ENCODE measurements at regions not wholly inside any gene's neighbourhood (a gene's known extent, or its start where the extent isn't known, plus 50 kb on each side); places are given as distances from the start of the nearest gene placed in this dataset.

- Histone ChIP-seq H3K4me1 (ENCODE audit: control insufficient read depth, insufficient read depth, low read length) (no peaks in the 10 kb centered on the region), H3K9me3 (ENCODE audit: control insufficient read depth, insufficient read depth, low read length) (no peaks in the 10 kb centered on the region), H3K36me3 (ENCODE audit: control insufficient read depth, insufficient read depth, low read length) (no peaks in the 10 kb centered on the region), H3K27ac (ENCODE audit: low read length) (no peak overlapping the region), H3K27me3 (ENCODE audit: control insufficient read depth, insufficient read depth, low read length) (no peaks in the 10 kb centered on the region), H3K4me3 (ENCODE audit: low read length) (no peak overlapping the region)
- no CpG with 5 or more reads among the region's 3 CpGs for WGBS (ENCODE audit: insufficient coverage, insufficient read length)
- no peak for DNase-seq (ENCODE audit: low read depth, low spot score)
Observed at GRCh38 chr1:90175490-90176167, 180.7 kb downstream of the ZNF326 start.

- Histone ChIP-seq H3K27ac (ENCODE audit: low read length) (no peak overlapping the region), H3K4me3 (ENCODE audit: low read length) (no peak overlapping the region), H3K27me3 (ENCODE audit: control insufficient read depth, insufficient read depth, low read length) (no peaks in the 10 kb centered on the region), H3K36me3 (ENCODE audit: control insufficient read depth, insufficient read depth, low read length) (no peaks in the 10 kb centered on the region), H3K9me3 (ENCODE audit: control insufficient read depth, insufficient read depth, low read length) (no peaks in the 10 kb centered on the region), H3K4me1 (ENCODE audit: control insufficient read depth, insufficient read depth, low read length) (no peaks in the 10 kb centered on the region)
- no CpG with 5 or more reads among the region's 1 CpG for WGBS (ENCODE audit: insufficient coverage, insufficient read length)
- no peak for DNase-seq (ENCODE audit: low read depth, low spot score)
Observed at GRCh38 chr1:90174246-90174645, 179.3 kb downstream of the ZNF326 start.

- no peak overlapping the region for H3K4me3 ChIP-seq (ENCODE audit: low read length)
- WGBS (ENCODE audit: insufficient coverage, insufficient read length), result no CpG with 5 or more reads among the region's 3 CpGs
- H3K9me3 ChIP-seq (ENCODE audit: control insufficient read depth, insufficient read depth, low read length), result no peaks in the 10 kb centered on the region; the same call in 1 of the 2 replicates
- H3K36me3 ChIP-seq (ENCODE audit: control insufficient read depth, insufficient read depth, low read length), result no peaks in the 10 kb centered on the region
- DNase-seq (ENCODE audit: low read depth, low spot score), result no peak
- H3K27me3 ChIP-seq (ENCODE audit: control insufficient read depth, insufficient read depth, low read length), result no peaks in the 10 kb centered on the region
- H3K27ac ChIP-seq (ENCODE audit: low read length), result no peak overlapping the region
- no peaks in the 10 kb centered on the region for H3K4me1 ChIP-seq (ENCODE audit: control insufficient read depth, insufficient read depth, low read length)
Observed at GRCh38 chr1:90162216-90162615, 167.3 kb downstream of the ZNF326 start.

GRCh38 chr1:90161625-90162024 lies 166.7 kb downstream of the ZNF326 start:
- no CpG with 5 or more reads among the region's 1 CpG for WGBS (ENCODE audit: insufficient coverage, insufficient read length)
- Histone ChIP-seq H3K4me1 (ENCODE audit: control insufficient read depth, insufficient read depth, low read length) (no peaks in the 10 kb centered on the region), H3K27me3 (ENCODE audit: control insufficient read depth, insufficient read depth, low read length) (0 out of 2 replicates have a peak, but pooled peaks cover 1% of the 10 kb centered on the region)

GRCh38 chr1:90155721-90156487 lies 161.0 kb downstream of the ZNF326 start:
- Histone ChIP-seq H3K27ac (ENCODE audit: low read length) (no peak overlapping the region), H3K4me3 (ENCODE audit: low read length) (no peak overlapping the region), H3K4me1 (ENCODE audit: control insufficient read depth, insufficient read depth, low read length) (no peaks in the 10 kb centered on the region), H3K36me3 (ENCODE audit: control insufficient read depth, insufficient read depth, low read length) (no peaks in the 10 kb centered on the region), H3K9me3 (ENCODE audit: control insufficient read depth, insufficient read depth, low read length) (no peaks in the 10 kb centered on the region), H3K27me3 (ENCODE audit: control insufficient read depth, insufficient read depth, low read length) (0 out of 2 replicates have a peak, but pooled peaks cover 1% of the 10 kb centered on the region)
- DNase-seq (ENCODE audit: low read depth, low spot score), result no peak
- WGBS (ENCODE audit: insufficient coverage, insufficient read length), result no CpG with 5 or more reads among the region's 2 CpGs

More at GRCh38 chr1:90161625-90162024, 166.7 kb downstream of the ZNF326 start:
- Histone ChIP-seq H3K27ac (ENCODE audit: low read length) (no peak overlapping the region), H3K36me3 (ENCODE audit: control insufficient read depth, insufficient read depth, low read length) (no peaks in the 10 kb centered on the region), H3K9me3 (ENCODE audit: control insufficient read depth, insufficient read depth, low read length) (no peaks in the 10 kb centered on the region; the same call in 1 of the 2 replicates), H3K4me3 (ENCODE audit: low read length) (no peak overlapping the region)
- DNase-seq (ENCODE audit: low read depth, low spot score), result no peak

- H3K36me3 ChIP-seq (ENCODE audit: control insufficient read depth, insufficient read depth, low read length), result no peaks in the 10 kb centered on the region
- WGBS (ENCODE audit: insufficient coverage, insufficient read length), result no CpG with 5 or more reads among the region's 4 CpGs
- no peak for DNase-seq (ENCODE audit: low read depth, low spot score)
- H3K4me3 ChIP-seq (ENCODE audit: low read length), result no peak overlapping the region
- no peaks in the 10 kb centered on the region for H3K4me1 ChIP-seq (ENCODE audit: control insufficient read depth, insufficient read depth, low read length)
- no peak overlapping the region for H3K27ac ChIP-seq (ENCODE audit: low read length)
- 0 out of 2 replicates have a peak, but pooled peaks cover 1% of the 10 kb centered on the region for H3K27me3 ChIP-seq (ENCODE audit: control insufficient read depth, insufficient read depth, low read length)
- H3K9me3 ChIP-seq (ENCODE audit: control insufficient read depth, insufficient read depth, low read length), result no peaks in the 10 kb centered on the region
Observed at GRCh38 chr1:90154711-90155110, 159.8 kb downstream of the ZNF326 start.

- no CpG with 5 or more reads among the region's 6 CpGs for WGBS (ENCODE audit: insufficient coverage, insufficient read length)
- H3K4me1 ChIP-seq (ENCODE audit: control insufficient read depth, insufficient read depth, low read length), result no peaks in the 10 kb centered on the region
Observed at GRCh38 chr1:90149101-90149500, 154.2 kb downstream of the ZNF326 start.

GRCh38 chr1:90147093-90147492 lies 152.2 kb downstream of the ZNF326 start:
- no peak for DNase-seq (ENCODE audit: low read depth, low spot score)
- H3K4me3 ChIP-seq (ENCODE audit: low read length), result no peak overlapping the region
- no peaks in the 10 kb centered on the region for H3K4me1 ChIP-seq (ENCODE audit: control insufficient read depth, insufficient read depth, low read length)
- H3K27me3 ChIP-seq (ENCODE audit: control insufficient read depth, insufficient read depth, low read length), result no peaks in the 10 kb centered on the region
- no peak overlapping the region for H3K27ac ChIP-seq (ENCODE audit: low read length)
- no peaks in the 10 kb centered on the region for H3K9me3 ChIP-seq (ENCODE audit: control insufficient read depth, insufficient read depth, low read length)
- H3K36me3 ChIP-seq (ENCODE audit: control insufficient read depth, insufficient read depth, low read length), result no peaks in the 10 kb centered on the region

More at GRCh38 chr1:90149101-90149500, 154.2 kb downstream of the ZNF326 start:
- Histone ChIP-seq H3K4me3 (ENCODE audit: low read length) (no peak overlapping the region), H3K27me3 (ENCODE audit: control insufficient read depth, insufficient read depth, low read length) (no peaks in the 10 kb centered on the region), H3K27ac (ENCODE audit: low read length) (no peak overlapping the region), H3K9me3 (ENCODE audit: control insufficient read depth, insufficient read depth, low read length) (no peaks in the 10 kb centered on the region), H3K36me3 (ENCODE audit: control insufficient read depth, insufficient read depth, low read length) (no peaks in the 10 kb centered on the region)
- peak; percentile 16 for DNase-seq (ENCODE audit: low read depth, low spot score)

GRCh38 chr1:90144820-90145219 lies 149.9 kb downstream of the ZNF326 start:
- WGBS (ENCODE audit: insufficient coverage, insufficient read length), result no CpG with 5 or more reads among the region's 1 CpG

GRCh38 chr1:90143591-90143990 lies 148.7 kb downstream of the ZNF326 start:
- Histone ChIP-seq H3K4me3 (ENCODE audit: low read length) (no peak overlapping the region), H3K27me3 (ENCODE audit: control insufficient read depth, insufficient read depth, low read length) (no peaks in the 10 kb centered on the region), H3K27ac (ENCODE audit: low read length) (no peak overlapping the region), H3K9me3 (ENCODE audit: control insufficient read depth, insufficient read depth, low read length) (peaks cover 3% of the 10 kb centered on the region), H3K4me1 (ENCODE audit: control insufficient read depth, insufficient read depth, low read length) (no peaks in the 10 kb centered on the region), H3K36me3 (ENCODE audit: control insufficient read depth, insufficient read depth, low read length) (no peaks in the 10 kb centered on the region)
- no peak for DNase-seq (ENCODE audit: low read depth, low spot score)
- no CpG with 5 or more reads among the region's 1 CpG for WGBS (ENCODE audit: insufficient coverage, insufficient read length)

More at GRCh38 chr1:90144820-90145219, 149.9 kb downstream of the ZNF326 start:
- no peaks in the 10 kb centered on the region for H3K27me3 ChIP-seq (ENCODE audit: control insufficient read depth, insufficient read depth, low read length)
- peaks cover under 1% of the 10 kb centered on the region; the same call in 1 of the 2 replicates for H3K9me3 ChIP-seq (ENCODE audit: control insufficient read depth, insufficient read depth, low read length)
- no peak overlapping the region for H3K27ac ChIP-seq (ENCODE audit: low read length)
- H3K4me1 ChIP-seq (ENCODE audit: control insufficient read depth, insufficient read depth, low read length), result no peaks in the 10 kb centered on the region
- DNase-seq (ENCODE audit: low read depth, low spot score), result no peak
- H3K36me3 ChIP-seq (ENCODE audit: control insufficient read depth, insufficient read depth, low read length), result no peaks in the 10 kb centered on the region
- no peak overlapping the region for H3K4me3 ChIP-seq (ENCODE audit: low read length)
